8988T (cell line): ENCODE measurements at regions not wholly inside any gene's neighbourhood (a gene's known extent, or its start where the extent isn't known, plus 50 kb on each side); places are given as distances from the start of the nearest gene placed in this dataset.

ENCODE experiments used
- DNase-seq: peaks from one replicate; pipeline ENCODE4 v3.0.0; 2011

DNA sequence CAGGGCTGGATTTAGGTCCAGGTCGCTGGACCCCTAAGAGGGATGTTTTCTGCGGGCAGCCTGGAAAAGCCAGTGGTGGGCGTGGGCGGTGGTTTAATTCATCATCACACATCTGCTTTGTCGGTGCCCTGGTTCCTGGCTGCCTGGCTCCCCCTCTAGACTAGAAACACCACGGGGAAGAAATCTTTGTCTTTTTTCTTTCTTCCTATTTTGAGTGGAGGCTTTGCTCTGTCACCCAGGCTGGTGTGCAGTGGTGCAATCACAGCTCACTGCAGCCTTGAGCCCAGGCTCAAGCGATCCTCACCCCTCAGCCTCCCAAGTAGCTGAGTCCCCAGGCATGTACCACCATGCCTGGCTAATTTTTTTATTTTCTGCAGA is 86.6 kb upstream of the LINC01488 start:
- no peak for DNase-seq

DNA sequence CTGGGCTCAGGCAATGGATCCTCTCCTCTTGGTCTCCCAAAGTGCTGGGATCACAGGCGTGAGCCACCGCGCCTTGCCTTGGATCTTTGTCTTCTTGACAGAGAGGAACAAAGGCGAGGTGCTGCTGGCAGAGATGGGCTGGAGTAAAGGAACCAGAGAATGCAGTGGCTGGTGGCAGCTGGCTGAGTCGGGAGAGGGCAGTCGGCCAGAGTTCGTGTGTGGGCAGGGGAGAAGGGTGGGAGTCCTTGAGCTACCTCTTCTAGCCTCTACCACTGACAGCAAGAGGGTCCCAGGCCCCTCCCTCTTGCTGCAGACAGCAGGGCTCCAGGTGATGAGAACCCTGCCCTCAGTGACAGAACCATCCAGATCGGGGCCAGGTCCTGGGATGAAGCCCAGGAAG is 86.2 kb upstream of the LINC01488 start:
- no peak for DNase-seq

GRCh38 chr11:69396051-69396947 is 85.2 kb upstream of the LINC01488 start:
- DNase-seq = no peak

- no peak for DNase-seq
Observed at GRCh38 chr11:69396948-69397307, 84.5 kb upstream of the LINC01488 start.

GRCh38 chr11:69397732-69398131 is 83.7 kb upstream of the LINC01488 start:
- no peak for DNase-seq

DNA sequence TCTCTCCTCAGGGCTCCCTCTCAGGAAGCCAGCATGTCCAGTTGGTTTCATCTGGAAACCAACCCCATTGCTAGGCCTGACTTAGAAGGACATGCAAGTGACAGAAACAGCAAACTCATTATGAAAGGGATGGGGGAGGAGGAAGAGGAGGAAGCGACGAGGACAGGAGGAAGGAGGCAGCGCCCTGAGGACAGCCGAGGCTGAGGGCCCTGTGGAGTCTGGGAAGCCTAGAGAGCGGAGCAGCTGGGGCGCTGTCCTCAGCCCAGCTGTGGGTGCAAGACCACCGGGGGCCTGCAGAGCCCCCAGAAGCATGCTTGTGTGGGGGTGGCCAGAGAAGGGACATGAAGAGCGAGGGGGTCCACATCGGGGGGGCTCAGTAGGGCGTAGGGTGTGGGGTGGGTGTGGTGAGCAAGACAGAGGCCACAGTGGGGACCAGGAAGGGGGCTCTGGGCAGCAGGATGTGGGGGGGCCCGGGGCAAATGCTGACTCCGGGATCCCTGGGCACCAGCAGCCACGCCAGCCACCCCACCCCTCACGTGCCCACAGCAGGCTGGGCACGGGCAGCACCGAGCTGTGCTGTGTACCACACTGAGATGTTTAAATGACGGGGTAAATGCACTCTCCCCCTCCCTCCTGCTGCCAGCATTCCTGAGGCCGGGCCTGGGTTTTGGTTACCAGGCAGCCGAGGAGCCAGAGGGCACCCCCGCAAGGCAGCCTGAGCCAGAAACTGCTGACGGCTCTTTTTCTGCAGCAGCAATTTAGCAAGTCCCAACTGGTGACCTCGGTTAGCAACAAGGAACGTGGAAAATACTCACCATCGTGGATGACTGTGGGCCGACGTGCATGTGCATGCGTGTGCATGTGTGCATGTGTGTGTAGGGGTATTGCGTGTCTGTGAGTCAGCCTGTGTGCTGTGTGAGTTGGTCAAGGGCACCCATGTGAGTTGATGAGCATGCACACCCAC is 82.7 kb upstream of the LINC01488 start:
- DNase-seq = no peak

DNA sequence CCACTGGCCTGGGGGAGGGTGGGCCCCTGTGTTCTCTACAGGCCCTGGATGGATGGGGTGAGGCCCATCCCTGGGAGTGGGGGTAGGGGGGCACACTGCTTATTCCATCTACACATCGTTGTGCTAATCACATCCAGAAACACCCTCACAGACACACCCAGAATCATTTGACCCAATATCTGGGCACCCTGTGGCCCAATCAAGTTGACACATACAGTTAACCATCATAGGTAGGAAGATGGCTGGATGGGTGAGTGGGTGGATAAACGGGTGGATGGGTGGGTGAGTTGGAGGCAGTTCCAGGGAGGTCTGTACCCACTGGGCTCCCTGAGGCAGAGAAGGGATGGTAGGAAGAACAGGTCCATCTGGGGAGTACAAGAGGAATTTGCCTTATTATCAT is 81.3 kb upstream of the LINC01488 start:
- DNase-seq = no peak

- DNase-seq = no peak
Observed at GRCh38 chr11:69400771-69401590, 80.5 kb upstream of the LINC01488 start.

DNA sequence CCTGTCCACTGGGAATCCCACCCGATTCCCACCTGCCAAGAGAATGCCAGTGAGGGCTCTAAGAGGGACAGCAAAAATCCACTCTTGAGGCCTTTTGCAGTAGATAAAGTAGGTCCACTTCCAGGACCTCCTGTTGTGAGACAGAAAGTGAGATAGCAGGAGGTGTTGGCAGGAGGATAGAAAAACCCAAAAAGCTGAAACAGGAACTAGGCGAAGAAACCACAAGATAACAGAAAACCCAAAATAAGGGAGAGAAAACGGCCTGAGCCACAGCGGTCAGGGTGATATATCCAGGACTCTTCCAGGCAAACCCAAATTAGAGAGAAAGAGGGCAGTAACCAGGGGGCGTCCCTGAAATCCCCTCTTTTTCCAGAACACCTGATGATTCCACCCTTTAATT is 79.7 kb upstream of the LINC01488 start:
- no peak for DNase-seq

DNA sequence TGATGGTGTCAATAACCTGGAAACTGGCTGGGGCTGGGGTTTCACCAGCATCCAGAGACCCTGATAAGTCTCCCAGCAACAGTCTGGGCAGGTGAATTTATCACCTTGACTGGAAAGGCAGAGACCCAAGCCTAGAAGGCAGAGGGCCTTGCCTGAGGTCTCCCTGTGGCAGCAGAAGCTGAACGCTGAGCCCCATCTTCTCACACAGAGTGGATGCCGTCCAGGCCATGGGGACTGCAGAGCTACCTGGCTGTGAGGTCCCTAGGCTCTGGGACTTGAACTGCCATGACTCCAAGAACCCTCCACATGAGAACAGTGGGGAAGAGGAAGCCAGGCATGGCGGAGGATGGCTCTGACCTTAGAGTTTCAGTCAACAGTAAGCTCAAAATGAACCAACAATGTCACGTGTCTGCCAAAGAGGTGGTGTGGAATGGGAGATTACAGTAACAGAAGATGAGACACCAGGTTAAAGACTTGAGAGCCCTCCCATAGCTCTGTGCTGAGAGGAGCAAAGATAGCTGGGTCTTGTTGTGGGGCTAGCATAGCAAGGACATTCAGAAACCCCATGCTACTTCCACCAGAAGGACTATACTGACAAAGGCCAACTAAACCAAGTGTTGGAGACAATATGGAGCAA is 79.1 kb upstream of the LINC01488 start:
- DNase-seq = no peak

- DNase-seq = no peak
Observed at GRCh38 chr11:69403556-69404215, 77.8 kb upstream of the LINC01488 start.

DNA sequence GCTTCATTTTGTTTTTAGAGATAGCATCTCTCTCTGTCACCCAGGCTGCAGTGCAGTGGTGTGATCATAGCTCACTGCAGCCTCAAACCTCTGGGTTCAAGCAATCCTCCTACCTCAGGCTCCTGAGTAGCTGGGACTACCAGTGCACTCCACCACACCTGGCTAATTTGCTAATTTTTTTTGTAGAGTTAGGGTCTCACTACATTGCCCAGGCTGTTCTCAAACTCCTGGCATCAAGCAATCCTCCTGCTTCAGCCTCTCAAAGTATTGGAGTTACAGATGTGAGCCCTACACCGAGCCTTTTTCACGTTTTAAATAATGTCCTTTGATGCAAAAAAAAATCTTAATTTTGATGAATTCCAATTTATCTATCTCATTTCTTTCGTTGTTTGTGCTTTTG is 75.4 kb upstream of the LINC01488 start:
- DNase-seq = no peak

DNA sequence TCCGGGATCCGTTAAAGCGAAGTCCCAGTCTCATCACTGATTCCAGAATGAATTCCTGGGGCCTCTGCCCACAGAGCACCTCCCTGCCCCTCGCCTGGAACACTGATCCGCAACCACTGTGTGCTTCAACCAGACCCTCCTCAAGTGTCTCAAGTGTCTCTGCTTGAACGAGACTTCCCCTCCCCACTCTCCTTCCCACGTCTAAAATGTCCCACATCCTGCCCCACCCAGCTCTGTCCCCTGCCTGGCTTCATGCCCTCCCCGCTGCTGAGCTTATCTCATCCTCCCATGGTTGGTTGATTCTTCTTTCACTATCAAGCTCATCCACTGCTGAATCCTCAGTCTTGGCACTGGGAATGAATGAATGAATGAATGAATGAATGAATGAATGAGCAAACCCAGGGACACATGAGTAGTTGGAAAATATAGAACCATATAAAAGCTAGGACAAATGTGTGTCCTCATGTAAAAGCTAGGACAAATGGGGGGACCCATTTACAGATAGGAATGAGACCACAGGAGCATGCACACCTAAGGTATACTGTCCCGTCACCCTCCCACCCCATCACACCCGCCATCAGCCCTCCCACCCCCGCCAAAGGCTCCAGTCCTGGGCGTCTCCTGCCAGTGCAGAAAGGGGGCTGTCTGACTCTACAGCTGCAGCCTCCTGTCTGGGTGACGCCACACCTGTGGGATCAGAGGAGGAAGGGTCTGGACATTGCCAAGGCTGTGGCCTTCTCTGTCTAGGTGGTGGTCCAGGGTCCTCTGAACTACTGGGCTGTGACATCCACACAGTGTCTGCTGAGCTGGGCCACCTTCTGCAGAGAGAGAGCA is 71.4 kb upstream of the LINC01488 start:
- DNase-seq = no peak

GRCh38 chr11:69411257-69411924 is 70.1 kb upstream of the LINC01488 start:
- no peak for DNase-seq

- no peak for DNase-seq
Observed at GRCh38 chr11:69413015-69413801, 68.3 kb upstream of the LINC01488 start.

- no peak for DNase-seq
Observed at GRCh38 chr11:69413993-69414392, 67.5 kb upstream of the LINC01488 start.

DNA sequence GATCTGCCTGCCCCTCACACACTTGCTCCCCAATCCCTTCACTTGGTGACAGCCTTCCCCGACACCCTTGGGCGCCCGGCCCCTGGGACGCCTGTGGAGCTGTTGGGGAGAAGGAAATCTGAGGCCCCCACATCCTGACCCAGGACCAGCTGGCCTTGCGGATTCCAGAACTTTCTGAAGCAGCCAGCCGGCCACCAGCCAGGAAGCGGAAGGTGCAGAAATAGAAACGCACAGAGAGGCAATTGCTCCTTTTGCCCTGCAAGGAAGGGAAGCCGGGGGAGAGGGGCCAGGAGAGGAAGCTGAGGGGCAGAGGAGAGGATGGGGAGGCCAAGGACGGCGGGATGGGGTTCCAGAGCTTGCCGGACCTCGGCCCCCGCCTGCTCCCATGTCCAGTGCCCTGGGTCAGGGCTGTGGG is 66.7 kb upstream of the LINC01488 start:
- DNase-seq = no peak

DNA sequence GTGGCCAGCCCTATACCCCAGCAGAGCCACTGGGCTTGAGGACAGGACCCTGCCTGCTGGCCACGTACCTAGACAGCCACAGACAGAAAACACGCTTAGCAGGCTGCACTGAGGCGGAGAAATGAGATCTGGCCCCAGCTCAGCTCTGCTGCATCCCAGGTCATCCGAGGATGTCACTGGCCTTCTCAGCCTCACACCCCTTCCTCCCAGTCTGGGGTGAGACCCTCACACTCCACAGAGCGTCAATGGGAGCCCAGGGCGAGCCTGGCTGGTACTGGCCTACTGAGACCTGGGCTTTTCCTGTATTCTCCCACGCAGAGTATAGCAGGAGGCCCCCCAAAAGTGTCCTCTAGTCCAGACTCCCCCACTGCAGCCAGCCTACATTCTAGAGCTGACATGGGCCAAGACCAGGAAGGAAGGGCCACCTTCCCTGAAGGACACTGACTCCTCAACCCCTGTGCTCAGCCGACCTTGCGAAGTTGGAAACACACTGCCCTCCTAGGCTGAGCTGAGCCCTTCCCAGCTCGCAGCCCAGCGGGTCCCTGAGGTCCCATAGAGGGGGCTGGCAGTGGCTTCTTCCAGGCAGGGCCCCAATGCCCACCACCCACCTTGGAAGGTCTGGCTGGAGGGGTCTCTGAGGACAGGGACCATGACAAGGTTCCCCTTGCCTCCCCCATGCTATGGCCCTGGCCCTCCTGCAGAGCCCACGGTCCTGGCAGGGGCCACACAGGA is 65.9 kb upstream of the LINC01488 start:
- DNase-seq = no peak

DNA sequence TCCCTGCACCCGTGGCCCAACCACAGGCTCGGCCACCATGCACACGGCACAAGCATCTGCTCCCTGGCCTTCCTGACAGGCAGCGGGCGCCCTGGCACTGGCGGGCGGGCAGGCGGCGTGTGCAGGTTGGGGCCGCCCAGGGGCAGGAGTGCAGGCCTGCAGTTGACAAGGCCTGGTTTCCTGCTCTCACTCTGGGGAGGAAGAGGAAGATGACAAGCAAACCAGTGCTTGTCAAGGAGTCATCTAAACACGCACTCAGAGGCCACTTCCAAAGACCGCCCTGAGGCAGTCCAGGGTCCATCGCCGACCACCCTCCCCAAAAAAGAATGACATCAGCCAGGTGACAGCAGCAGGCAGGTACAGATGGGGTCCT is 65.3 kb upstream of the LINC01488 start:
- DNase-seq = no peak
